Jurkat, Clone E6-1 (cell line): ENCODE measurements at regions not wholly inside any gene's neighbourhood (a gene's known extent, or its start where the extent isn't known, plus 50 kb on each side); places are given as distances from the start of the nearest gene placed in this dataset.

Experiments
- DNase-seq: peaks from one replicate; pipeline ENCODE4 v3.0.0-alpha.2; 2011; ENCODE audit warnings: low read depth, low spot score
- H3K4me3 ChIP-seq: 2 replicates; pipeline ENCODE4 v1.5.1; 2011; ENCODE audit warnings: mild to moderate bottlenecking, low read length, control low read depth, moderate library complexity

DNA sequence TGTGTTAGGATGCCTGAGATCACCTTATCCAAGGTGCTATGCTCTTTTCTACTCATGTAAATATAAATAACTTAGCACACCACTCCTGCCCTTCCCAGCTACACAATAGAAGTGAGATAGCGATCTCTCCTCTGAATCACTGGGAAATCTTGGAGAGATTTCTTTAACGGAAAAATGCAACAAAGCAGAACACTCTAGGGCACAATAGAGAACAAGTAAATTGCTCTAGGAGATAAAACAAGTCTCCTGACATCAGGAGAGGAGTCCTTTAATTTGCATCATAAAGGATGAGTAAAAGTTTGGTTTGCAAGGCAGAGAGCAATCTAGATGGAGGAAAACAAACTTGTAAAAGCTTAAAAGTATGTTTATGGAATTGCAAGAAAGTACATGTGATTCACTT, 224.1 kb downstream of the PAX3 start:
- DNase-seq = no peak
- no peak overlapping the region for H3K4me3 ChIP-seq

DNA sequence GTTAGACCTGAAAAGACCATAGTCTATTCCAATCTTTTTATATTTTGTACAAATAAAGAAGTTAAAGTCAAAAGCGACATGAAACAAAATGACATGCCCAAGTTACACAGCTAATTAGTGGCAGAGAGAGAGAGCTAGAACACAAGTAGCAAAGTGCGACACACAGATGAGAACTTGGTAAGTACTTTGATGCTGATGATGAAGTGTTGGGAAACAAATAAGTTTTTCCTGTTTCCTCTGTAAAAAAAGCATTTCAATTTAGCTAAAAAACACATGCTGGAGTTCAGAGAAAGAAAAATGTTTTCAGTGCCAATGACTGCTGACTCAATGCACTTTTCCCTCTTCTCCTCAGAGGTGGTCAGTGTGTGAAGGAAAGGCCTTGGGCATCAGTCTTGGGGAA, 226.9 kb downstream of the PAX3 start:
- H3K4me3 ChIP-seq = no peak overlapping the region
- DNase-seq = no peak

DNA sequence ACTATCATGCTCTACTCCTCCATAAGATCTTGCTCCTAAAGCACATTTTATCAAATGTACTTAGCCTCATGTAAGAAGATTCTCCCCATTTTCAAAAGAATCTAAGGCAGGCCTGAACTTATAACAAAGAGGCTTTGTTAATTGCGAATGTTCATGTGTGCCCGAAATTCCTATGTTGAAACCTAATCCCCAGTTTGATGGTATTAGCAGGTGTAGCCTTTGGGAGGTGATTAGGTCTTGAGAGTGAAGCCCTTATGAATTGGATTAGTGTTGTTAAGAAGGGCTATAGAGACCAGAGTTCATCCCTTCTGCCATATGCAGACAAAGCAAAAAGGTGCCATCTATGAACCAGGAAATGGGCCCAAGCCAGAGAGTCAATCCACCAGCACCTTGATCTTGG, 234.5 kb downstream of the PAX3 start:
- no peak for DNase-seq
- H3K4me3 ChIP-seq = no peak overlapping the region

DNA sequence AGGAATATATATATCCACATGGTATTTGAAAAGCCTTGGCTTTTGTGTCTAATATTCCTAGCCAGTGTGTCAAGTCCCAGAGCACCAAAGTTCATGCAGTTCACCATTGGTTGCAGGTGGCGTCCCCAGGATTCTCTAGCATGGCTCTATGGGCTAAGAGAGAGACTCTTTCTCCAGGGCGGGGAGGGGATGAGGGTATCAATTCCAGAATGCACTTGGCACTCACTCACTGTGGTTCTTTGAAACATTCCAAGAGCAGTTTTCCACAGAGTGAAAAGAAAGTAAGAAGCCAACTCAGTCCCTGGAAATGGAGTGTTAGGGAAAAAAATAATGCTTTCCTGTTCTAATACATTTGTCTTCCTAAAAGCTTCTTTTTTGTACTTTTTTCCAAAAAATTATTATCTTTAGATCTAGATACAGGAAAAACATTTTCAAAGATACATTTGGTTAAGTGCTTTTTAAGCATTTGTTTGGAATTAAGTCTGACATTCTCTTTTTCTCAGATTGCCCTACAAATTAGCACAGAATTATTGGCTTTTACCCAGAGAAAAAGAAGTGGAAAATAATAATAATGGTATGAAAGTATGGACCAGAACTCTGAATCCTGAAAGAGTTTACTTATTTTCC, 239.9 kb downstream of the PAX3 start:
- H3K4me3 ChIP-seq = no peak overlapping the region
- DNase-seq = no peak

DNA sequence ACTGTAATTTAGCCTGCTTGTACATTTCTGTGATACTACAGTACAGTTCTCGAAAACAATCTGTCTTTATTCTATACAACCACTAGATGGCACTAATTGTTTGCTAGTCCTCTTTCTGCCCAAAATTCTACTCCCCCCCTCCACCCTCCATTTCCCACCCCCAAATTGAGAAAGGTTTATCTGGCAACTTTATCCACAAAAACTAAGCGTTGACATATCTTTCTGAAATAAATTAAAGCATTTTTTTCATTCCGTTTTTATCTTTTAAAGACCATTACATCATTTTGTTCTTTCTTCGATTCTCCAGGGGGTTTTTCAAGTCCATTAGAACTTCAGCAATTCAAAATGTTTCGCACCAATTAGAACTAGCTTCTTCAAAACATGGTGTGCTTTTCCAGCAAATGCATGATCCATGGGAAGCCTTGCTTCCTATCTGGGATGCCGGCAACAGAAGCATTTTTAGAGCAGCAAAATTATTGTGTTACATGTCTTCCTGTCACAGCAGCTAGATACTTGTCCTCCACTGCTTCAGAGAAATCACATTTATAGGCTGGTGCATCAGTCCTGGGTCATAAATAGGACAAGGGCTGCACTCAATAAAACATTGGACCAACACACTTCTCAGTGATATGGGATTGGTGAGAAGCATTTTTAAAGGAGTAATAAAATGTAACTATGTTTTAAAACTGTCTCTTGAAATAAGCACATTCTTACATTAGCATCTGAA, 241.3 kb downstream of the PAX3 start:
- DNase-seq = no peak
- no peak overlapping the region for H3K4me3 ChIP-seq

DNA sequence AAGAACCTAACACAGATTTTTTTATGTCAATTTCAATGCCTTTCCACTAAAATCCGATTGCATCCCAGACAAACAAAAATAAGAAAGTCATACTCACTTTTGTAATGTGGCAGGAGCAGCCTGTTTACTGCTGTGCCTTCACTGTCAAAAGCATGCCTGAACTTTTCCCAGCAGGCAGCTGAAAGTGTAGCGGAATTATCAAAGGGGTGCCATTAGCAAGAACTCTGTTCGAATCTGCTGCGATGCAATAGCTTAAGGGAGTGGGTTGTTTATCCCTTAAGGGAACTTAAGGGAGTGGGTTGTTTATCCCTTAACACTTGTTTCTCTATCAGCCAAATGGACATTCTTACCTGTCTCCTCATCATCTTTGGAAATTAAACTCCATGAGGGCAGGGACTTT, 243.5 kb downstream of the PAX3 start:
- DNase-seq = no peak
- no peak overlapping the region for H3K4me3 ChIP-seq

DNA sequence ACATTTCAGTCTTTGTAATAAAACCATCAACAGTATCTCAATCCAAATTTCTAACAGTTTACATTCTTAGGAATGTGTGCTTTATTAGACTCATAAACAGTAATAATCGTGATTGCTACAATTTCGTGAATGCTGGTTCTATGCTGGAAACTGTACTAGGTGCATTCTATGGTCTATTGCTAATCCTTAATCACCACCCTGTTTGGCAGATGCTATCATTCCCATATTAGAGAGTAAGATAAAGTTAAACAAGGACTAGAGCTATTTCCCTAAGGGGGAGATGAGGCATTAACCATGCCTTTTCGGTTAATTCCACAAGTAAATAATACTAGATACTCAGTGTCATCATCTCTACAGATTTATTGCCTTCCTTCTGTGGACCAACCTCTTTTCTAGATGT, 244.0 kb downstream of the PAX3 start:
- H3K4me3 ChIP-seq = no peak overlapping the region
- no peak for DNase-seq

DNA sequence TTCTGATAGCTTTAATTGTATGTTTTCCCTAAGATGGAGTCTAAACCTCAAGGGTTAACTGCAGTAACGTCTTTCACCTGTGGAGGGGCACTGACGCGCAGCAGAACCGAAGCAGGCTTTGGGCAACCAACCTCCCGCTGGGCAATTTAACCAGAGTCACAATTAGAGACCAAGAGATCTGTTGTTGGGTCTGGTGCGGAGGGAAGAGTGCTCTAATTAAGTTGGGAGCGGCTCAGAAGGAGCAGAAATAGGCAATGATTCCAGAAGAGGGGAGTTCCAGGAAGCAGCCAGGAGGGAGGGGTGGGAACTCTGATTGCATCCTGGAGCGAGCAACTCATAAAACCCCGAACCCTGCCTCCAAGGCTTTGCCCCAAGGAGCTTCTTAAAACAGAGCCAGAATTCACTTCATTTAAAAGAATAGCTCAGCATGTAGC, 245.8 kb downstream of the PAX3 start:
- H3K4me3 ChIP-seq = no peak overlapping the region
- no peak for DNase-seq

DNA sequence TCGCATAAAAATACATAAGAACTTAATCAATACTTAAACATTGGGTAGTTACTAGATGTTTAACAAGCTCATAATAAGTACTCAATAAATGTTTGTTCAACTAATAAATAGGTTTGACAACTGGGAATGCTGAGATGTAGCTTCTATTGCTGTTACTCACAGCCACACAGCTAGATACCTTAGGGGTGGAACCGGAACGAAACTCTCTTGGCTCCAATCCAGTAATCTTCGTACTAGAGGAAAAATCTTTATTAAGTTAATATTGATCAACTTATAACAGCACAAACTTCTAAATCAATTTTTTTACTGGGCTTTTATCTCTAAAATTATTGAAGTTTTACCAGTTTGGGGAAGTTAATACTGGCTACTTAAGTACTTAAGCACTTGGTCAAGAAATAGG, 247.8 kb downstream of the PAX3 start:
- H3K4me3 ChIP-seq = no peak overlapping the region
- no peak for DNase-seq

DNA sequence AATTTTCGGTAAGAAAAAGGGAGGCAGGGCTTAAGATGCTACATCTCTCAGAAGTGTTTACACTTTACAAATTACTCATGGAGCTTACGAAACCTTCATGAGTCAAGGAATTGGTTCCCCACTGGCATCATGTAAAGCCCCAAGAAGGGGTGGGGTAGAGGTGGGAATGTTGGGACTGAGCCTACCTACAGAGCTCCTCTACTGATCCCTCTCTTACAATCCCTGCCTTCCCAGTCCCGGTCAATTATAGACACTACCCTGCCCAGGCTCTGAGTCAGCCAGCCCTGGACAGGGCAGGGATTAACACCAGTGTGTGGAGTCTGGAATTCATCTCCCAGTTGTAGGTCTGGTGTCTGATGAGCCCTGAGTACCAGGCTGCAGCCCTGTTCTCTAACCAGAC, 248.9 kb downstream of the PAX3 start:
- no peak overlapping the region for H3K4me3 ChIP-seq
- no peak for DNase-seq

DNA sequence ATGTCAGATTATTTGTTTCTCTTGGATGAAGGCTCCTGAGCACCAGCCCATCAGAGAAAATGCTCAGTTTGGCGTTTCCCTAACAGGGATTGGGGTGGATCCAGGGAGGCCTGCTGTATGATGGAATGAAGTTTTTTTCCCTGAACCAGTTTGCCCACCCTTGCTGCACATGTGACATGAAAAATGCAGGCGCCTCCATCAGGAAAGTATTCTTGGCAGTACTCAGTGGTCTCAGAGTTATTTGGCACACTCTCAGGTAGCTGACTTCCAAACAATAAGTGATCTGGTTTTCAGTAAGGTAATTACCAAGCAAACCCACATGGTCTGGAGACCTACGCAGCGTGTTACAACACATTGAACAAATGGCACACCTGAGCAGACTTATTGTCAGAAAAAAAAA, 254.9 kb downstream of the PAX3 start:
- no peak for DNase-seq
- no peak overlapping the region for H3K4me3 ChIP-seq

DNA sequence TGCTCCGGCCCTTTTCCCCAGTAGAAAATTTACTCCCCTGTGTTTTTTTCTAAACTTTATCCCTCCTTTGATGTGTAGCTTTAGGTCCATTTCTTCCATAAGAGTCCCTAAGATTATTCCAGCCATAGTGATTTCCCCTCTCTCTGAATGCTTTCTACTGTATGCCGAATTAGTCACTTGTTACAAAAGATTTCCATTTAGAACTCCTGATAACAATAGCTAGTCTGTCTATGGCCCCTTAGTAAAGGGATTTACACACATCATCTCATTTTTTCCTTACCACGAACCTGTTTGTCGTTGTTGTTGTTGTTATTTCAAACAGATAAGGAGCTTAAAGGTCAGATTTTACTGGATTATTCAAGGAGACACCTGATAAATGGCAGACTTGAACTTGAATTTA, 256.1 kb downstream of the PAX3 start:
- DNase-seq = no peak
- H3K4me3 ChIP-seq = no peak overlapping the region

DNA sequence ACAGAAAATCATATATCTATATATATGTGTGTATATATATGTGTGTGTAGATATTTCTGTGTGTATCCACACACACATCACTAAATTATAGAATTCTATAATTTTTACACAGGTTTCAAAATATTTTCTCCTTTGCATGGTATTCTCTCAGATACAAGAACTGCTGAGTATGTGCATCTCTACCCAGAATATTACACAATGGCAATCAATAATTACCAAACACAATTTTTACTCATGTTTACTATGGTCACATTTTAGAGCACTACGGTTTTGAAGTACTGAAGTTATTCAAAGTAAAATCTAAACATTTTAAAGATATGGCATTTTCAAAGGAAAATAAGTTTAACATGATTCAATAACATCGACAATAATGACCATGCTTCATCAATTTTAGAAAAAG, 258.5 kb downstream of the PAX3 start:
- DNase-seq = no peak
- H3K4me3 ChIP-seq = no peak overlapping the region

DNA sequence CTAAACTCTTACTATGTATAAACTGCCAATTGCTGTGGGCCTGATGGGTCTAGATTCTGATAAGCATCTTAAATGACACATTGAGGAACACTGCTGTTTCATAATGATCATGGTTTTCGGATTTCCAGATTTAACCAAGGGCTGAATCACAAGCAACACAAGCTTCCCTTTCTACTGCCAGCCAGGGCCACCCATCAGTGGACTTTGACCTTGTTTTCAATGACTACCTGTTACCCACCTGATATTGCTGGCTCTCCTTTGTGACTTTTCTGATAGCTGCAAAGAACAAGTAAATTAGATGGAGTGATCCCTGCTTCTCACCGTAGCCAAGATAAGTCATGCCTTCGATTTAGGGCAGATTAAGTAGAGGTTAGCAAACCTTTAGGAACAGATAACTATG, 259.0 kb downstream of the PAX3 start:
- DNase-seq = no peak
- H3K4me3 ChIP-seq = no peak overlapping the region

DNA sequence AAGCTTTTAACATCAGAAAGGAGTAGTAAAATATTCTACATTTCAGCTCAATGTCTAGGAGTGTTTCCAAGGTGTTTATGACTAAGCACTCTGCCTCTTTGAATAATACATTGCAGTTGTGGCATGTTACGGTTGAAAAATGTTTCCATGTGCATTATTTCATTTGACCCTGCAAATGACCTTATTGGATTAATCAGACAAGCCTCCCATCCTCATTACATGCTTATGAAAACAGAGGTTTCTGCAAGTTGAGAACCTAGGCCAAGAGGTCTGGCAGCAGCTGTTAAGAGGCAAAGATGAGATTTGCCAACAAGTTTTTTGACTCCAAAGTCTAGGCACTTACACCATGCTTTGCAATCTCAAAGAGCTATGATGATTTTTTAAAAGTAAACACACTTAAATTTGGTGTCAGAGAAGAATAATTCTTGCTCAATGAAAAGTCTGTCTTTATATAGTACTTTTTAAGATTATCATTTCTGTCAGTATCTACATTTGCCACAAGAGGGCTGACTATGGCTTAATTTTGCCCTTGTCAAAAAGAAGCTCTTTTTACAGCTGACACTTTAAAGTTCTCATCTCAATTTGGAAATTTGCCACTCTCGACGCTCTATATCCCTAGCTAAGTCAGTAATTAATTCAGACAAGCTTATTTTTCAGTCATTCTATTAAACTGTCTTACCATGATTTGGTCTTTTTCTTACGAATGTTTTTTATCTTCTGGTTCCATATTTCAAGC, 260.6 kb downstream of the PAX3 start:
- H3K4me3 ChIP-seq = no peak overlapping the region
- no peak for DNase-seq

DNA sequence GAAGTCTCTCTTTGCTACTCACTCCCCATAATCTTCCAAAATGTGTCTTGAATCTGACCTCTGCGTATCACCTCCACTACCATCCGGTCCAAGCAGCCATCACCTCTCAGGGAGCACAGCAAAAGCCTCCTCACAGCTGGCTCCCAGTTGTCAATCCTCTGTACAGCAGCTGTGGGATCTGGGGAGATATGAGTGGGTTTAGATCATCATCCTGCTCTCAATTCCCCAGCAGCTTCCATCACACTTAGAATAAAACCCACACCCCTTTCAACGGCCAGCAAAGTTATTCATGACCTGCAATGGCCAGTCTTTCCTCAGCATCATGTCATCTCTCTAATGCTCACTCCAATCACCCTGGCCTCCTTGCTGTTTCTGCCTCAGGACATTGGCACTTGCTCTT, 261.6 kb downstream of the PAX3 start:
- DNase-seq = no peak
- no peak overlapping the region for H3K4me3 ChIP-seq

DNA sequence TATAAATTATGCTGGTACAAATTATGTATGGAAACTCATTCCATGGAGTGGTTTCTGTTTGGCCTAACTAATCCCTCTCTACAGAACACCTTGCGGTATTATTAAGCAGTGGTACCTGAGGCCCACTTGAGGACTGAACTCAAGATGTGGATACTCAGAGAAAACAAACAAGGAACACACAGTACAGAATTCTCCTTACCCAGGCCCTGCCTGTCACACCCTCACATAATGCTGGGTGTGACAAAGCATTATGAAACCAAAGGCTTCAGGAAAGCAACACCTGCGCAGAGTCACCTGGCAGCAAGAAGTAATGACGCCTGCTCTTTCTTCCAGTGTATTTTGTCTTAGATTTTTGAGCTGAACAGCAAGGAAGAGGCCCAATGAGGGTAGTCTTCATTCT, 264.7 kb downstream of the PAX3 start:
- no peak for DNase-seq

DNA sequence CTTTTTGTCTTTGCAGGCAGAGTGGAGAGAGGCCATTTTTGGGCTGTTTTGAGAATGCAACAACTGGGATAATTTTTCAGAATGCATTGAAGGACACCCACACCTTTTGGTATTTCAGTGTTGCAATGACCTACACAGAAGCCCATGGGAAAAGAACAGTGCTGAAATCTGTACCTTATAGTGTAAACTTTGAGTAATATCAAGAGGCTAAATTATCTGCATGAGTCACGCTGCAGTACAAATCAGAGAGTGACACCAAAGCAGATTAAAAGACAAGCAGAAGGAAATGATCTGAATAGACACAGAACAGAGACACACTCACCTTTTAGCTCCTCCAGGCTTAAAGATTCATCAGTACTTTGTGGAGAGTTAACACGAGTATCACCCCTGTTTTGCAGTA, 265.3 kb downstream of the PAX3 start:
- no peak for DNase-seq

More for the DNA sequence above, 264.7 kb downstream of the PAX3 start:
- no peak overlapping the region for H3K4me3 ChIP-seq

DNA sequence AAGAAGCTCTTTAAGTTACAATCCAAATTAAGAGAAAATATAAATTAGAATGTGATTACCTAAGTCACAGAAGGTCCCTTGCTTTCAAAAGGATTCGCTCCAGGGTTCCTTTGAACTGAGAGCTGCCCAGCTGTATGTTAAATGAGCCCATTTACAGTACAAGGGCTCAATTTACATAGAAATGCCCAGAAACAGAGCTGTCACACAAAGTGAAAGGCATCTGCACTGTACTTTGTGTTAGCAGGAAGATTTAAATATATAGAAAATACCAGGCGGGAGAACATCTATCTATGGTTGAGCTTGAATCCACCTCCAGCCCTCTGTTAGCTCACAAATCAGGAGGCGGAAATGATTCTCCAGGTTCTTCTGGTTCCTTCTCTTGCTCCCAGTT, 272.9 kb downstream of the PAX3 start:
- no peak overlapping the region for H3K4me3 ChIP-seq
- DNase-seq = no peak

More for the DNA sequence above, 265.3 kb downstream of the PAX3 start:
- H3K4me3 ChIP-seq = no peak overlapping the region
